MM.1S (cell line): ENCODE measurements at regions not wholly inside any gene's neighbourhood (a gene's known extent, or its start where the extent isn't known, plus 50 kb on each side); places are given as distances from the start of the nearest gene placed in this dataset.

ENCODE experiments used
- DNase-seq: peaks from one replicate; pipeline ENCODE4 v3.0.0-alpha.2; 2015
- H2AFZ ChIP-seq: fragments of 300-600 bp; sonication (generic); 2 replicates; pipeline ENCODE4 v1.6.0; 2016; ENCODE audit warnings: antibody characterized with exemption, low read length
- H3F3A ChIP-seq: fragments of 300-600 bp; sonication (generic); 2 replicates; pipeline ENCODE4 v1.6.1; 2016; ENCODE audit warnings: mild to moderate bottlenecking, antibody characterized with exemption, low read length, moderate library complexity, mixed read lengths; ENCODE audit not compliant: insufficient read depth
- H3K27ac ChIP-seq: fragments of 300-600 bp; sonication (generic); 2 replicates; pipeline ENCODE4 v1.5.1; 2016; ENCODE audit warnings: mild to moderate bottlenecking, low read length
- H3K27me3 ChIP-seq: fragments of 300-600 bp; sonication (generic); replicated peaks from 2 replicates; pipeline ENCODE4 v1.6.0; 2016; ENCODE audit warnings: low read length; ENCODE audit not compliant: insufficient read depth
- H3K36me3 ChIP-seq: fragments of 300-600 bp; sonication (generic); replicated peaks from 2 replicates; pipeline ENCODE4 v1.6.1; 2016; ENCODE audit warnings: mild to moderate bottlenecking, low read length, mixed read lengths; ENCODE audit not compliant: insufficient read depth
- H3K4me1 ChIP-seq: fragments of 300-600 bp; sonication (generic); 2 replicates; pipeline ENCODE4 v1.6.1; 2016; ENCODE audit warnings: low read length, mixed read lengths
- H3K4me2 ChIP-seq: fragments of 300-600 bp; sonication (generic); 2 replicates; pipeline ENCODE4 v1.6.0; 2016; ENCODE audit warnings: low read depth, low read length
- H3K4me3 ChIP-seq: fragments of 300-600 bp; sonication (generic); 2 replicates; pipeline ENCODE4 v1.5.1; 2016; ENCODE audit warnings: low read length, mixed read lengths
- H3K79me2 ChIP-seq: fragments of 300-600 bp; sonication (generic); 2 replicates; pipeline ENCODE4 v1.6.1; 2016; ENCODE audit warnings: mixed run types, low read length, mixed read lengths
- H3K9ac ChIP-seq: fragments of 300-600 bp; sonication (generic); 2 replicates; pipeline ENCODE4 v1.6.1; 2016; ENCODE audit warnings: low read length, mixed read lengths
- H3K9me2 ChIP-seq: fragments of 300-600 bp; sonication (generic); replicated peaks from 2 replicates; pipeline ENCODE4 v1.6.1; 2016; ENCODE audit warnings: mild to moderate bottlenecking, low read length, mixed read lengths; ENCODE audit not compliant: insufficient read depth
- H3K9me3 ChIP-seq: fragments of 300-600 bp; sonication (generic); replicated peaks from 2 replicates; pipeline ENCODE4 v1.6.1; 2016; ENCODE audit warnings: mild to moderate bottlenecking, low read length, mixed read lengths; ENCODE audit not compliant: insufficient read depth
- H4K20me1 ChIP-seq: fragments of 300-600 bp; sonication (generic); 2 replicates; pipeline ENCODE4 v1.6.1; 2016; ENCODE audit warnings: mild to moderate bottlenecking, low read length, moderate library complexity, mixed read lengths; ENCODE audit not compliant: insufficient read depth
- EZH2 ChIP-seq: fragments of 300-600 bp; sonication (generic); optimal IDR thresholded peaks from 2 replicates; pipeline ENCODE3; 2017; ENCODE audit warnings: low read depth, mild to moderate bottlenecking, antibody characterized with exemption, low read length, mixed read lengths
- EZH2phosphoT487 ChIP-seq: fragments of 300-600 bp; sonication (generic); IDR thresholded peaks from 2 replicates; pipeline ENCODE4 v1.6.1; 2018; ENCODE audit warnings: antibody characterized with exemption, low read length
- TF ChIP-seq, protein P1 (sequence below): fragments of 300-600 bp; sonication (generic); IDR thresholded peaks from 2 replicates; pipeline ENCODE4 v1.5.1; 2016; ENCODE audit warnings: antibody characterized with exemption, low read length, mixed read lengths

DNA sequence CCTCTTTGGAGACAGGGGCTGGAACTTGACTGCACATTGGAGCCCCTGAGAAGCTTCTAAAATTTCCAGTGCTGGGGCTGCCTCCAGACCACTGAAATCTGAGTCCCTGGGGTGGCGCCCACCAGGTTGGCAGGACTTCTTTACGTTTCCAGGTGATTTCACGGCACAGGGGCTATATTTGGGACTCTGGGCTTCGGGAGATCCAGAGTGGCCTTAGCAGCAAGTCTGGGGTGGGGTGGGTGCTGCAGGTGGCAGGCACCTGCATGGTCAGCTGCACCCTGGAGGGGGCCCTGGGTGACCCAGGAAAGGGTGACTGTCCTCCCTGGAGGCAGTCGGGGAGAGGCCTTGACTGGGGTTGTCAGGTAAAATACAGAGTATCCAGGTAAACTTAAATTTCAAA is 135.5 kb upstream of the PHACTR3 start:
- no peak for DNase-seq
- H2AFZ ChIP-seq, result no peak overlapping the region
- H3K4me3 ChIP-seq, result no peak overlapping the region
- H3K79me2 ChIP-seq, result no peaks in the 10 kb centered on the region
- H3K36me3 ChIP-seq, result no peaks in the 10 kb centered on the region
- H3K9me2 ChIP-seq, result no peaks in the 10 kb centered on the region
- no peaks in the 10 kb centered on the region for H3K9me3 ChIP-seq
- H3K4me2 ChIP-seq, result no peak overlapping the region
- no peaks in the 10 kb centered on the region for H3K4me1 ChIP-seq
- TF ChIP-seq EZH2phosphoT487 (no peak), EZH2 (no peak)
- TF ChIP-seq, protein P1, sequence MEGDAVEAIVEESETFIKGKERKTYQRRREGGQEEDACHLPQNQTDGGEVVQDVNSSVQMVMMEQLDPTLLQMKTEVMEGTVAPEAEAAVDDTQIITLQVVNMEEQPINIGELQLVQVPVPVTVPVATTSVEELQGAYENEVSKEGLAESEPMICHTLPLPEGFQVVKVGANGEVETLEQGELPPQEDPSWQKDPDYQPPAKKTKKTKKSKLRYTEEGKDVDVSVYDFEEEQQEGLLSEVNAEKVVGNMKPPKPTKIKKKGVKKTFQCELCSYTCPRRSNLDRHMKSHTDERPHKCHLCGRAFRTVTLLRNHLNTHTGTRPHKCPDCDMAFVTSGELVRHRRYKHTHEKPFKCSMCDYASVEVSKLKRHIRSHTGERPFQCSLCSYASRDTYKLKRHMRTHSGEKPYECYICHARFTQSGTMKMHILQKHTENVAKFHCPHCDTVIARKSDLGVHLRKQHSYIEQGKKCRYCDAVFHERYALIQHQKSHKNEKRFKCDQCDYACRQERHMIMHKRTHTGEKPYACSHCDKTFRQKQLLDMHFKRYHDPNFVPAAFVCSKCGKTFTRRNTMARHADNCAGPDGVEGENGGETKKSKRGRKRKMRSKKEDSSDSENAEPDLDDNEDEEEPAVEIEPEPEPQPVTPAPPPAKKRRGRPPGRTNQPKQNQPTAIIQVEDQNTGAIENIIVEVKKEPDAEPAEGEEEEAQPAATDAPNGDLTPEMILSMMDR, result no peak
- H3K9ac ChIP-seq, result no peak overlapping the region
- H3F3A ChIP-seq, result no peaks in the 10 kb centered on the region
- peaks cover 92% of the 10 kb centered on the region for H3K27me3 ChIP-seq
- no peaks in the 10 kb centered on the region for H4K20me1 ChIP-seq
- no peak overlapping the region for H3K27ac ChIP-seq

DNA sequence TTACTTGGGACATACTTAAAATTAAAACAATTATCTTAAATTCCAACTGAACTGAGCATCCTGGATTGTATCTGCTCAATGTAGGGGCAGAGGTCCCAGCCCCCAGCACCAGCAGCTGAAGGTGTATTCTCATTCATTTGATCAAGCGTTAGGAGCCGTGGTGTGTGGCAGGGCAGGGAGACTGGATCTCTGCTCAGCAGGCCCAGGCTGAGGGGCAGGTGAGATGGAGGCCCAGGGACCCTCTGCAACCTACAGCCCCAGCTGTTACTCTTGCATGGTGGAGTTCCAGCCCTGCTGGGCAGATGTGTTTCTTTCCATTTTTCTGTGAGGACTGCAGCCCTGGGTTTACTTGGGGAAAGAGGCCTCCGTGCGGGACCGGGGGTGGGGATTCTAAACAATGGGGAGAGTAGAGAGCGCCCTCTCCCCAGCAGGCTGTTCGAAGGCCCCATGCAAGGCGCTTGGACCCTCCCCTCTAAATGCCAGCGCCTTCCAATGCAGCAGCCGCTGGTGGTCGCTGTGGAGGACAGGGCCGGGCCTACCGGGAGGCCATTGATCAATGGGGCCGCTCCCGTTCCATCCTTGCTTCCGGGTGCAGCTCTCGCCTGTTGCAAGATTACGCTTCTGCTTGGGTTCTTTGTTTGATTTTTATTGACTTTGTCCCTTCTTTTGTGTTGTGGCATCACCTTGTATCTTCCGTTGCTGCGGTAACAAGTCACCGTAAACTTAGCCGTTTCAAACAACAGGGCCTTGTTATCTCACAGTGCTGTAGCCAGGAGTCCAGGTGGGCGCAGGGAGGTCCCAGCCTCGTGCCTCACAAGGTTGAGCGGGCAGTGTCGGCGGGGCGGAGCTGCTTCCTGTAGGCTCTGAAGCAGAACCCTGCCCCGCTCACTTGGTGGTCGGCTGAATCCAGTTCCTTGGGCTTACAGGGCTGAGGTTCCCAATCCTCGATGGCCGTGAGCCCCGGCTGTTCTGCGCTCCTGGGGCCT is 134.8 kb upstream of the PHACTR3 start:
- Histone ChIP-seq H2AFZ (no peak overlapping the region), H3F3A (no peaks in the 10 kb centered on the region), H3K4me3 (no peak overlapping the region), H3K4me2 (no peak overlapping the region), H3K9me3 (no peaks in the 10 kb centered on the region), H3K27me3 (peaks cover 93% of the 10 kb centered on the region), H3K27ac (no peak overlapping the region), H3K9me2 (no peaks in the 10 kb centered on the region), H4K20me1 (no peaks in the 10 kb centered on the region), H3K9ac (no peak overlapping the region), H3K4me1 (no peaks in the 10 kb centered on the region), H3K36me3 (no peaks in the 10 kb centered on the region), H3K79me2 (no peaks in the 10 kb centered on the region)
- DNase-seq, result no peak
- TF ChIP-seq, protein P1, result no peak
- TF ChIP-seq EZH2phosphoT487 (no peak), EZH2 (no peak)

DNA sequence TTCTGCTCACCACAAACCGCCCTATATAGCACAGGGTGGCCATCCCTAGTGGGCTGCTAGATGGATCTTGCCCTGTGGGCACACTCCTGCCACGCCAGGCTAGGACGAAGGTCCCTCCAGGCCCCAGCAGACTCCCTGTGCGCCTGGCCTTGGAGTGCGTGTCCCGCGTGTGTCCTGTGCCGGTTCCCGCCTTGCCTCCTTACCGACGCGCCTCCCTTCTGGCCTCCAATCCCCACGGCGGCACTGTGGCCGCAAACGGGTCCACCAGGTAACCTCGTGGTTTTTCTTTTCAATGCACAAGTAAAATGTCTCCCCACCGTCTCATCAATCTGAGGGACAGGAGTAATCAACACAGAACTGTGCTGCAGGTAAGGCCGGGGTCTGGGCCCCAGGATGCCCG is 133.8 kb upstream of the PHACTR3 start:
- no peaks in the 10 kb centered on the region for H3K79me2 ChIP-seq
- H3K9me3 ChIP-seq, result no peaks in the 10 kb centered on the region
- H3K9me2 ChIP-seq, result no peaks in the 10 kb centered on the region
- H2AFZ ChIP-seq, result no peak overlapping the region
- no peak overlapping the region for H3K27ac ChIP-seq
- no peak overlapping the region for H3K4me3 ChIP-seq
- H4K20me1 ChIP-seq, result no peaks in the 10 kb centered on the region
- H3K36me3 ChIP-seq, result no peaks in the 10 kb centered on the region
- H3K27me3 ChIP-seq, result peaks cover 95% of the 10 kb centered on the region
- DNase-seq, result no peak
- no peak overlapping the region for H3K9ac ChIP-seq
- H3F3A ChIP-seq, result no peaks in the 10 kb centered on the region
- H3K4me2 ChIP-seq, result no peak overlapping the region
- TF ChIP-seq, protein P1, result no peak
- no peak for TF ChIP-seq EZH2
- TF ChIP-seq EZH2phosphoT487, result no peak
- no peaks in the 10 kb centered on the region for H3K4me1 ChIP-seq
